NCI-H2171 treated with DMSO at 0.1 percent for 48 hours (cell line): ENCODE measurements at regions not wholly inside any gene's neighbourhood (a gene's known extent, or its start where the extent isn't known, plus 50 kb on each side); places are given as distances from the start of the nearest gene placed in this dataset.
"Not testable (repeated sequence)": the region's sequence is repeated elsewhere in the genome, so short reads cannot be mapped to it uniquely, and the experiment has no call there.

Experiments
- DNase-seq: peaks from one replicate; lab custom pipeline; 2025; lab: John Stamatoyannopoulos, UW

GRCh38 chr10:37733822-37734221 is 123.6 kb downstream of the ZNF248 start:
- no peak for DNase-seq

GRCh38 chr10:37732685-37733084 is 124.7 kb downstream of the ZNF248 start:
- no peak for DNase-seq

- no peak for DNase-seq
These were observed 128.6 kb downstream of the ZNF248 start for GRCh38 chr10:37728830-37729229.

- no peak for DNase-seq
These were observed 129.7 kb downstream of the ZNF248 start for GRCh38 chr10:37727491-37728352.

GRCh38 chr10:37721100-37721499 is 136.3 kb downstream of the ZNF248 start:
- no peak for DNase-seq

- DNase-seq, result not testable (repeated sequence)
These were observed 139.3 kb downstream of the ZNF248 start for GRCh38 chr10:37718060-37718459.

GRCh38 chr10:37713642-37714041 is 143.8 kb downstream of the ZNF248 start:
- DNase-seq, result no peak

- DNase-seq, result no peak
These were observed 144.3 kb downstream of the ZNF248 start for GRCh38 chr10:37713132-37713501.

GRCh38 chr10:37712489-37713131 is 144.8 kb downstream of the ZNF248 start:
- DNase-seq, result no peak

- no peak for DNase-seq
These were observed 145.6 kb downstream of the ZNF248 start for GRCh38 chr10:37711617-37712488.

GRCh38 chr10:37710831-37711616 is 146.4 kb downstream of the ZNF248 start:
- DNase-seq, result no peak

GRCh38 chr10:37707829-37708578 is 149.4 kb downstream of the ZNF248 start:
- DNase-seq, result no peak

- no peak for DNase-seq
These were observed 152.8 kb downstream of the ZNF248 start for GRCh38 chr10:37704566-37704965.

GRCh38 chr10:37703833-37704382 is 153.5 kb downstream of the ZNF248 start:
- no peak for DNase-seq

- DNase-seq, result no peak
These were observed 154.3 kb downstream of the ZNF248 start for GRCh38 chr10:37703114-37703513.

GRCh38 chr10:37701781-37702493 is 155.5 kb downstream of the ZNF248 start:
- no peak for DNase-seq

GRCh38 chr10:37700886-37701780 is 156.3 kb downstream of the ZNF248 start:
- DNase-seq, result no peak

- no peak for DNase-seq
These were observed 169.8 kb downstream of the ZNF248 start for GRCh38 chr10:37687581-37687980.
